Activated T-helper 1 cell treated with Interleukin-2 at 50 U/mL for 16 hours (primary cell): ENCODE measurements at regions not wholly inside any gene's neighbourhood (a gene's known extent, or its start where the extent isn't known, plus 50 kb on each side); places are given as distances from the start of the nearest gene placed in this dataset.
"Not testable (repeated sequence)": the region's sequence is repeated elsewhere in the genome, so short reads cannot be mapped to it uniquely, and the experiment has no call there.

Experiments used
- DNase-seq: peaks from one replicate; pipeline ENCODE4 v3.0.0-alpha.2; 2020; ENCODE audit warnings: low read depth

DNA sequence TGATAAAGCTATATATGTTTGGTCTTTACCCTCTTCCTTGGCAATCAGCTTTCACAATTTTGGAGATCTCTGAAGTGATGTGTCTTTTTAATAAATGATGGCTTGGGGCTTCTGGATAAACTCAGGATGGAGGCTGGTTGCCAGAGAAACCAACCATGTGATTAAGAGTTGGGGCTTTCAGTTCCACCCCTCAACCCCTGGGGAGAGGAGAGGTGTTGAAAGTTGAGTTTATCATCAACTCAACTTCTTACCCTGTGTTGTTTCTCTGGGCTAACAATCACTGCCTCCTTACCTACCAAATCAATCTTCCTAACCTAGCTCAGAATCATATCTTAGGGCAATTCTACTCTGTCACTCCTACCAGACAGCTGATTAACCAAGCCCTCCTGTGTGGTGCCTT lies 735.8 kb downstream of the ZPLD1 start:
- DNase-seq: no peak

- no peak for DNase-seq
These were observed 739.1 kb downstream of the ZPLD1 start for GRCh38 chr3:103173940-103174339.

DNA sequence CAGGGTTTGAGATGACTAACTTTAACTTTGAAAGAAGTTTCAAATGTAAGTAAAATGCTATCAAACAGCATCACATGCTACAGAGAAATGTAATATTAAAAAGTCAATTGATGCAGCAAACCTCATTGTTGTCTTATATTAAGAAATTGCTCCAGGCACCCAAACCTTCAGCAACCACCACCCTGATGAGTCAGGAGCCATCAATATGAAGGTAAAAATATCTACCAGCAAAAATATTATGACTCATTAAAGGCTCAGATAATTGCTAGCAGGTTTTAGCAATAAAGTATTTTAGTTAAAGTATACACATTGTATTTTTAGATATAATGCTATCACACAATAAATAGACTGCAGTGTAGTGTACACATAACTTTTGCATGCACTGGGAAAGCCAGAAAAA lies 746.3 kb downstream of the ZPLD1 start:
- DNase-seq: no peak

DNA sequence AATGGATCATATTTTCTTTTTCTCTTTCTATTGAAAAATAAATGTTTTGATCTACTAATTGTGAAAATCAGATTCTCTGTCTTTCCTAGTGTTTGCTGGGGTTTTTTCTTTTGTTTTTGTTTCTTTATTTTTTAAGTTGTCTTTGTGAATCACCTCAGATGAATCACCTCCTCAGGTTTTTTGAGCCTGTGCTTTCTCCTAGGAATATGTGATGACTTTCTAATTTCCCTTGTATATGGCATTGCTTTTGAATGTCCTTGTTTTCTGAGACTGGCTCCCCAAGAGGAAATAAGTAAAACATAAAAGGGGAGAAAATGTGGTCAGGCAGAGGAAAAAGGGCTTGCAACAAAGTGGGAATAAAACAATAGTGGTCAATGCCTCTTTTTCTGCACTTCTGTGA lies 750.0 kb downstream of the ZPLD1 start:
- DNase-seq: no peak

DNA sequence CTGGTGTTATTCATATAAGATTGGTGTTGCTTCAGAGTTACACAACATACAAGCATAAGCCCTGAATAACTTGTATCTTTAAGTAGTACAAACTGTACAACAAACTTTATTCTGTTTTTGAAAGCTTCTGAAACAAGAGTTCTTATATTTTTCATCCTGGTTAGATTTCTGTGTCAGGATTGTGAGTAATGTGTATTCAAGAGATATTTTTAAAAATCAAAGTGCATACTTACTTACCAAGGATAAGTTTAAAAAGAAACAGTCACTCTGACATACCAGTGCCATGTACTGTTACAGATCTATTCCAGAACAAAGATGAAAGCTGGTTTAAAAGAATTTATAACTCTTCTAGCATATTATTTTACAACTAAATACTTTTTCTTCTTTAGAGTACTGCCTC lies 755.1 kb downstream of the ZPLD1 start:
- DNase-seq: no peak

- no peak for DNase-seq
These were observed 760.4 kb downstream of the ZPLD1 start for GRCh38 chr3:103195216-103195615.

DNA sequence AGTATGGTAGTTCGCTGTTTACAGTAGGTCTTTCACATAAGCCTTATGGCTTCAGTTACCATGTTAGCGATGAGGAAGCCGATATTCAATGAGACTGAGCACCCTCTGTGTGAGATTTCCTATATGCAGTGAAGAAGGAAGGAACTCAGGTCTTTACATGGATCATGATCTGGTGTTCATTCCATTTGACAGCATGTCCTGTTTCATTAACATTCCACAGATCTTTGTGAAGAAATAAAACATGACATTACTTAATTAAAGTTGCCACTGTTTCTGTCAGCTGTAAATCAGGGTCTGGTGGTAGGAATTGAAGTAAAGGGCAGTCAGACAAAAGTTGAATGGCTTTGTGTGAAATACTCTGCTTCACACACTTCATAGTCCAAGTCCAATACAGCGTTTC lies 768.6 kb downstream of the ZPLD1 start:
- DNase-seq: no peak

DNA sequence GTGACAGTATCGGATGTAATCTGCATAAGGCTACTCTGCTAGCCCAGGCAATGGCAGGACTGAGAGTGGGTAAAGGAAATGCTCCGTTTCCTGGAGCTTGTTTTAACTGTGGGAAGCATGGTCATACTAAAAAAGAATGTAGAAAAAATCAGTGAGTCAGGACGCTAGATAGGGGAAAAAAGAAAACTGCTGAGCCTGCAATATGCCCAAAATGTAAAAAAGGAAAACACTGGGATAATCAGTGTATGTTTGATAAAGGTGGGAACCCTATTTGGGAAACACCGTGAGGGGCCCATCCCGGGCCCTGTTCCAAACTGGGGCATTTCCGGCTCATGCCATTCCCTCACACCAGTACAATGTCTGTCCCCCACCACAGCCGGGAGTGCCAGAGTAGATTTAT lies 775.8 kb downstream of the ZPLD1 start:
- DNase-seq: no peak

DNA sequence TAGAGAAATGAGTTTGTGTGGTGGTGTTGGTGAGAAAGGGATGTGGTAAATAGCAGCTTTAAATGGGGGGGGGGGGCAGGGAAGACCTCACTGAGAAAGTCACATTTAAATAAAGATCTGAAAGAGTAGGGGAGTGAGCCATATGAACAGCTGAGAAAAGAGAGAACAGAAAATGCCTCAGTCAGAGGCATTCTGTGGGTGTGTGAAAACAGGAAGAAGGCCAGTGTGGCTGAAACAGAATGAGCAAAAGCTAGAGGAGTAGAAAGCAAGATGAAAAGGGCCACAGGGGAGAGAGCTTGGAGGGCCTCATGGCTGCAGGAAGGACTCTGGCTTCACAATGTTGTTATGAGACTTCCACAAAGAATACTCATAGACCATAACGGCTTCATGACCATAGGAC lies 783.3 kb downstream of the ZPLD1 start:
- no peak for DNase-seq

DNA sequence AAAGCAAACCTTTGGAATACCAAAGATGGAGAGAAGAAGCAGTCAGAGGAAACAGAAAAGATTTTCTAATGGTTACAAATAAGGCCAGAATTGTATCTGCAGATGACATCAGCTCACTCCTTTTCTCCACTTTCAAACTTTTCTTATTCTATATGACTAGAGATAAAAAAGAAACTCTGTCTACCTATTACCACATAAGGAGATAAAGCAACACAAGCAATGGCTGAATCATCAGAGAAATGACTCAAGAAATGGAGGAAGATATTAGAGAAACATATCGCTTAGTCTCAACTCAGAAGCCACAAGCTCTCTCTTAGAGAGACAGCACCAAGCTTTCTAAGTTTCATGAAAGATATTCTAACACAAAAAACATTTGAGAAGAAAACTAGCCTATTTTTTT lies 784.0 kb downstream of the ZPLD1 start:
- no peak for DNase-seq

DNA sequence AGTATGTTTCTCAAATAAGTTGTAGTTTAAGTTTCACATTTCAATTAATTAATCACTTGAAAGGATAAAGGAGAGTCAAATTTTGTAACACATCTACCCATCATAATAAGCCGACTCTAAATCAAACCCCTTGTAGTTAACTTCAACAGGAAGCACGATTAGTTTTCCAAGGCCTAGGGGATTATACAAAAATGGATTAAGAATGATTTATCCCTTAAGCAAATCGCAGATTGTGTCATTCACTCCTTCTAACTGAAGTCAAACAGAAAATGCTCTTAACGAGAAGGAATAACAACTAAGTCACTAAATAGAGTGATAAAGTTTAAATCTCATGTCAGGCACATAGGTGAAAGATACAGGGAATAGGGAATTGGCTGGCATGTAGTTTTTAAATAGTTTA lies 792.8 kb downstream of the ZPLD1 start:
- no peak for DNase-seq

DNA sequence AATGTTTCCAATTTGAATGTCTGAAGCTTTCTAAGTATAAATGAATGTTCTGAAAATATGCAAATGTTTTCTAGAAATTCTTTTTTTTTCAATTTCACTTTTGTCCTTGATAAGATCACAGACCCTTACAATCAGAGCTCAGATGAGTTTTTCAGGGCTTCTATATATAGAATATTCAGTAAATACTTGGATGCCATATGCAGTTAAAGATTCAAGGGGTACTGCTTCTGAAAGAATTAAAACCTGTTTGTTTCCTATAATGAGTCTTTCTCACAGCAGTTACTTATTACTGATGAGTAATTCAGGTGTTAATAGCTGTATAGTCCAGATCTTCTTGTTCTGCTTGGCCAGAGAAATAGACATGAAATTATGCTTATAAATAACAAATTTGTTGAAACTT lies 812.6 kb downstream of the ZPLD1 start:
- DNase-seq: no peak

DNA sequence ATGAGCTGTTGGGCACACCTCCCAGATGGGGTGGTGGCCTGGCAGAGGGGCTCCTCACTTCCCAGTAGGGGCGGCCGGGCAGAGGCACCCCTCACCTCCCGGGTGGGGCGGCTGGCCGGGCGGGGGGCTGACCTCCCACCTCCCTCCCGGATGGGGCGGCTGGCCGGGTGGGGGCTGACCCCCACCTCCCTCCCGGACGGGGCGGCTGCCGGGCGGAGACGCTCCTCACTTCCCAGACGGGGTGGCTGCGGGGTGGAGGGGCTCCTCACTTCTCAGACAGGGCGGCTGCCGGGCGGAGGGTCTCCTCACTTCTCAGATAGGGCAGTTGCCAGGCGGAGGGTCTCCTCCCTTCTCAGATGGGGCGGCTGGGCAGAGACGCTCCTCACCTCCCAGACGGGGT lies 820.0 kb downstream of the ZPLD1 start:
- DNase-seq: not testable (repeated sequence)

GRCh38 chr3:103269287-103269686 lies 834.5 kb downstream of the ZPLD1 start:
- no peak for DNase-seq

DNA sequence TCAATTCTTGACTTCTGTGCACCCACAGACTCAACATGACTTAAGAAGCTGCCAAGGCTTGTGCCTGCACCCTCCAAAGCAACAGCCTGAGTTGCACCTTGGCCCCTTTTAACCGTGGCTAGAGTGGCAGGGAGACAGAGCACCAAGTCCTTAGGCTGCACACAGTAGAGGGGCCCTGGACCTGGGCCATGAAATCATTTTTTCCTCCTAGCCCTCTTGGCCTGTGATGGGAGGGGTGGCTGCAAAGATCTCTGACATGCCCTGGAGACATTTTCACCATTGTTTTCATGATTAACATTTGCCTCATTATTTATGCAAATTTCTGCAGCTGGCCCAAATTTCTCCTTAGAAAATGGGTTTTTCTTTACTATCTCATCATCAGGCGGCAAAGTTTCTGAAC lies 836.8 kb downstream of the ZPLD1 start:
- DNase-seq: no peak

DNA sequence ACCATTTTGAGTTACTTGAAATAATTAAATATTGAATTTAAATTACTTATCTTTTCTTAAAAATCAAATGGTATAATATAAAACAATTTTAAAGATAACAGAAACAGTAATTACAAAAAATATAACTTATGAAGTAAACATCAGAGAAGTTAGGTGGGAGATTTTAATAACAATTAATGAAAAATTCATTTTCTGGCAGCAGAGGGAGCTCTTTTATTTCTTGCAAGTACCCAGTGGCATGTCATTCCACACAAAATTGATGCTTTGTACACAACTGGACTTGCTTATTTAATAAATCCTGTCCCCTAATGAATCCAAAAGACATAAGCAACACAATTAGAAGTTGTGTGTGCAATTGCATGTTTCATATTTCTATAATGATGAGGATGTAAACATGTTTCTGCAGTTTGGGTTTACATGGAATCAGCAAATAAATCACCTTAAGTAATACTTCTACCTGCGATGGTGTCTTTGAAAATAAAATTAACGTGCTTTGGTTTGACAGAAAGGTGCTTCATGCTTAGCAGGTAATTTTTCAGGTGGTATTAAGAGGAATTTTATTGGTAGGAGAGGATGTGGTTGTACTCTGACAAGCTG lies 861.3 kb downstream of the ZPLD1 start:
- no peak for DNase-seq

DNA sequence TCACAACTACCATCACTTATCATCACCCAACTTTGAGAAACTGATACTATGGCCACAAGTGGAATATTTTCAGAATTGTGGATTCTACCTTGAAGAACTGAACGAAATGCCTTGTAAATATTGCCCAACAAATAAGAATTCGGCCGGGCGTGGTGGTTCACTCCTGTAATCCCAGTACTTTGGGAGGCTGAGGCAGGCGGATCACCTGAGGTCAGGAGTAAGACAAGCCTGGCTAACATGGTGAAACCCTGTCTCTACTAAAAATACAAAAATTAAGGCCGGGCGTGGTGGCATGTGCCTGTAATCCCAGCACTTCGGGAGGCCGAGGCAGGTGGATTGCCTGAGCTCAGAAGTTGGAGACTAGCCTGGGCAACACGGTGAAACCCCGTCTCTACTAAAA lies 862.7 kb downstream of the ZPLD1 start:
- not testable (repeated sequence) for DNase-seq

GRCh38 chr3:103306104-103306503 lies 871.3 kb downstream of the ZPLD1 start:
- no peak for DNase-seq

DNA sequence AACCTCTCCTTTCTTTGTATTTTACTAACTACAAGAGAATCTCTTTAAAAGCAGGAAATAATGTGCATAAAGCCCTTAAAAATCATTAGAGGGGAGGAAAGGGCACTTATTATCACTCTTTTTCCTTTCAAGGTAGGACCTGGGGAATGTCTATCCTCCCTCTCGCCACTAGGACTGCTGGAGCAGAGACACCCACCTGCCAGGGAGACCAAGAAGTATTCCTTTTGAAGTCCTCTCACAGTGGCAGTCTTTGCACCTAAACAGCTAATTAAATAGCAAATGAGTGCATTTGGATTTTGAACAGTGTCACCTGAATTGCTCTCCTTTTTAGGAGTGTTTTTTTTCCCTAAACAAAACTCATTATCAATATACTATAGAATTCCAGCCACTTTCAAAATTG lies 874.1 kb downstream of the ZPLD1 start:
- no peak for DNase-seq

DNA sequence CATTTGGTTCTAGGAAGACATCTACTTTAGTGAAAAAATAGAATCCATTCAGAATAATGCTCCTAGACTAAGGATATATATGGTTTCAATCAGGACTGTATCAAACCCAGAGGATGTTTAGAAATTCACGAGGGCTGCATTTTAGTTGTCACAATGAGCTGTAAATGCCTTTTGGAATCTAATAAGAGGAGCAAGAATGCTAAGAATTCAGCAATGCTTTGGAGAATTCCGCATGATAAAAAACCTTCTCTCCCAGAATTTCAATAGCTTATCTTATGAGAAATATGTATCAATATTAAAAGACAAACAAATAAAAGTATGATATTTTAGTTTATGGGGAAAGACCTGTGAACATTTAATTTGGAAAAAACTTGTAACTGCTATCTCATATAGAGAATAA lies 885.1 kb downstream of the ZPLD1 start:
- DNase-seq: no peak

- DNase-seq: no peak
These were observed 902.5 kb downstream of the ZPLD1 start for GRCh38 chr3:103337179-103337845.

- DNase-seq: no peak
These were observed 906.3 kb downstream of the ZPLD1 start for GRCh38 chr3:103341078-103341606.

GRCh38 chr3:103342205-103342731 lies 907.5 kb downstream of the ZPLD1 start:
- DNase-seq: no peak

DNA sequence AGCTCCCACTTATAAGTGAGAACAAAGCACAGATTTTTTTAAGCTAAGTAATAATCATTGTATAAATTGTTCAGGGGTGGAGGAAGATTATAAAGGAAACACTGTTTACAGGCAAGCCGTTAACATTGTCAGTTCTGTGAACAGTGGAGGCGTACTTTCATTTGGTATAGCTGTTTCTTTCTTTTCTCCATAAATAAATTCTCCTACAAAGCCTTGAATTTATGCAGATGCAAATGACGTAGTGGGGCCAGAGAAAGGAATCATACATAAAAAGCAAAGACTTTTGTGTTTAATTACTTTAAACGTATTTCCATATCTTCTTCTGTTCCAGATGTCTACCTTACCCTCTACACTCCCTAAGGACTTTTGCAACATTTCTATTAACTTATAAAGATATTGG lies 914.9 kb downstream of the ZPLD1 start:
- DNase-seq: no peak
